ENCODE measurements at regions not wholly inside any gene's neighbourhood (a gene's known extent, or its start where the extent isn't known, plus 50 kb on each side); places are given as distances from the start of the nearest gene placed in this dataset.

- TF ChIP-seq POLR2AphosphoS5 (IDR thresholded peaks at IDR 0.05; ENCODE audit: low read depth, low read length), result no peak
- TF ChIP-seq TAF1 (IDR thresholded peaks at IDR 0.05; ENCODE audit: borderline replicate concordance, insufficient read depth, low read length), result no peak
- no peak for TF ChIP-seq REST (IDR thresholded peaks at IDR 0.05; ENCODE audit: insufficient read depth in 1 of 2, low read depth in 2 of 2, low read length in 2 of 2)
- no peak for TF ChIP-seq FOXP2 (optimal IDR thresholded peaks at IDR 0.05; ENCODE audit: borderline replicate concordance, extremely low read depth, extremely low read length, insufficient read depth)
- no peak for TF ChIP-seq SIN3A (IDR thresholded peaks at IDR 0.05; ENCODE audit: borderline replicate concordance, insufficient read depth, low read length)
These were observed 337.2 kb upstream of the ROBO2 start for GRCh38 chr3:76702676-76703075.

- no peak for TF ChIP-seq SIN3A (IDR thresholded peaks at IDR 0.05; ENCODE audit: borderline replicate concordance, insufficient read depth, low read length)
These were observed 324.5 kb upstream of the ROBO2 start for GRCh38 chr3:76715426-76715825.

- no peak for TF ChIP-seq REST (IDR thresholded peaks at IDR 0.05; ENCODE audit: insufficient read depth in 1 of 2, low read depth in 2 of 2, low read length in 2 of 2)
- TF ChIP-seq FOXP2 (optimal IDR thresholded peaks at IDR 0.05; ENCODE audit: borderline replicate concordance, extremely low read depth, extremely low read length, insufficient read depth), result no peak
- TF ChIP-seq TAF1 (IDR thresholded peaks at IDR 0.05; ENCODE audit: borderline replicate concordance, insufficient read depth, low read length), result no peak
- TF ChIP-seq POLR2AphosphoS5 (IDR thresholded peaks at IDR 0.05; ENCODE audit: low read depth, low read length), result no peak
These were observed 316.5 kb upstream of the ROBO2 start for GRCh38 chr3:76723366-76723765.

- TF ChIP-seq SIN3A (IDR thresholded peaks at IDR 0.05; ENCODE audit: borderline replicate concordance, insufficient read depth, low read length) (no peak), TAF1 (IDR thresholded peaks at IDR 0.05; ENCODE audit: borderline replicate concordance, insufficient read depth, low read length) (no peak), FOXP2 (optimal IDR thresholded peaks at IDR 0.05; ENCODE audit: borderline replicate concordance, extremely low read depth, extremely low read length, insufficient read depth) (no peak), REST (IDR thresholded peaks at IDR 0.05; ENCODE audit: insufficient read depth in 1 of 2, low read depth in 2 of 2, low read length in 2 of 2) (no peak), POLR2AphosphoS5 (IDR thresholded peaks at IDR 0.05; ENCODE audit: low read depth, low read length) (no peak)
These were observed 315.8 kb upstream of the ROBO2 start for GRCh38 chr3:76724075-76724474.

- TF ChIP-seq POLR2AphosphoS5 (IDR thresholded peaks at IDR 0.05; ENCODE audit: low read depth, low read length), result no peak
- no peak for TF ChIP-seq SIN3A (IDR thresholded peaks at IDR 0.05; ENCODE audit: borderline replicate concordance, insufficient read depth, low read length)
- no peak for TF ChIP-seq TAF1 (IDR thresholded peaks at IDR 0.05; ENCODE audit: borderline replicate concordance, insufficient read depth, low read length)
- no peak for TF ChIP-seq REST (IDR thresholded peaks at IDR 0.05; ENCODE audit: insufficient read depth in 1 of 2, low read depth in 2 of 2, low read length in 2 of 2)
- no peak for TF ChIP-seq FOXP2 (optimal IDR thresholded peaks at IDR 0.05; ENCODE audit: borderline replicate concordance, extremely low read depth, extremely low read length, insufficient read depth)
These were observed 315.2 kb upstream of the ROBO2 start for GRCh38 chr3:76724706-76725105.
